K562 (cell line): ENCODE measurements at regions not wholly inside any gene's neighbourhood (a gene's known extent, or its start where the extent isn't known, plus 50 kb on each side); places are given as distances from the start of the nearest gene placed in this dataset.
A peak's percentile ranks its signal among the peaks of the same experiment; 100 is the strongest.

Experiments
- AFF4 ChIP-seq: sonication (generic); formaldehyde crosslinking; IDR thresholded peaks from 2 replicates; pipeline ENCODE4 v1.8.0; 2023; ENCODE audit warnings: mild to moderate bottlenecking, missing genetic modification reagents
- CREM ChIP-seq: IDR thresholded peaks from 2 replicates; pipeline ENCODE4 v1.6.1; 2014; ENCODE audit warnings: antibody characterized with exemption, low read depth
- HDAC3 ChIP-seq: fragments of 450-650 bp; IDR thresholded peaks from 2 replicates; pipeline ENCODE4 v1.6.1; 2018; ENCODE audit warnings: borderline replicate concordance, mild to moderate bottlenecking, moderate library complexity; ENCODE audit not compliant: partially characterized antibody
- MECOM ChIP-seq: fragments of 250-450 bp; sonication (Bioruptor Pico); IDR thresholded peaks from 2 replicates; pipeline ENCODE4 v1.8.0; 2022; ENCODE audit warnings: inconsistent platforms
- SIX5 ChIP-seq, 2 experiments: IDR thresholded peaks; 2 replicates each; pipeline ENCODE4 v1.6.1; 2011; ENCODE audit warnings: low read length in 2 of 2, borderline replicate concordance in 1 of 2, low read depth in 1 of 2, mild to moderate bottlenecking in 1 of 2, moderate library complexity in 1 of 2; ENCODE audit not compliant: insufficient read depth in 1 of 2
- ZFP36 ChIP-seq: fragments of 150-350 bp; IDR thresholded peaks from 2 replicates; pipeline ENCODE4 v1.6.1; 2018; ENCODE audit warnings: low read length, low read depth; ENCODE audit not compliant: partially characterized antibody
- ZNF766 ChIP-seq: fragments of 200-800 bp; sonication (Bioruptor generic); conservative IDR thresholded peaks from 2 replicates; pipeline ENCODE4 v1.6.1; 2016; ENCODE audit warnings: missing genetic modification characterization, missing compliant biosample characterization
- ZNF79 ChIP-seq: fragments of 250-450 bp; sonication (Bioruptor Pico); IDR thresholded peaks from 2 replicates; pipeline ENCODE4 v1.4.0; 2020; ENCODE audit warnings: low read depth, mild to moderate bottlenecking, moderate library complexity
- TF ChIP-seq, protein P1 (sequence below): sonication (generic); formaldehyde crosslinking; IDR thresholded peaks from 2 replicates; pipeline ENCODE4 v1.8.0; 2022; ENCODE audit warnings: missing genetic modification reagents, mild to moderate bottlenecking, borderline replicate concordance
- TF ChIP-seq, protein P2 (sequence below), 2 experiments: fragments of 450-650 bp; IDR thresholded peaks; 2 replicates each; pipeline ENCODE4 v1.6.1; 2016; ENCODE audit warnings: mild to moderate bottlenecking in 2 of 2, borderline replicate concordance in 1 of 2, low read depth in 1 of 2, moderate library complexity in 1 of 2

GRCh38 chr9:129523943-129524581 is 96.8 kb downstream of the C9orf50 start (continued):
- TF ChIP-seq, protein P1, sequence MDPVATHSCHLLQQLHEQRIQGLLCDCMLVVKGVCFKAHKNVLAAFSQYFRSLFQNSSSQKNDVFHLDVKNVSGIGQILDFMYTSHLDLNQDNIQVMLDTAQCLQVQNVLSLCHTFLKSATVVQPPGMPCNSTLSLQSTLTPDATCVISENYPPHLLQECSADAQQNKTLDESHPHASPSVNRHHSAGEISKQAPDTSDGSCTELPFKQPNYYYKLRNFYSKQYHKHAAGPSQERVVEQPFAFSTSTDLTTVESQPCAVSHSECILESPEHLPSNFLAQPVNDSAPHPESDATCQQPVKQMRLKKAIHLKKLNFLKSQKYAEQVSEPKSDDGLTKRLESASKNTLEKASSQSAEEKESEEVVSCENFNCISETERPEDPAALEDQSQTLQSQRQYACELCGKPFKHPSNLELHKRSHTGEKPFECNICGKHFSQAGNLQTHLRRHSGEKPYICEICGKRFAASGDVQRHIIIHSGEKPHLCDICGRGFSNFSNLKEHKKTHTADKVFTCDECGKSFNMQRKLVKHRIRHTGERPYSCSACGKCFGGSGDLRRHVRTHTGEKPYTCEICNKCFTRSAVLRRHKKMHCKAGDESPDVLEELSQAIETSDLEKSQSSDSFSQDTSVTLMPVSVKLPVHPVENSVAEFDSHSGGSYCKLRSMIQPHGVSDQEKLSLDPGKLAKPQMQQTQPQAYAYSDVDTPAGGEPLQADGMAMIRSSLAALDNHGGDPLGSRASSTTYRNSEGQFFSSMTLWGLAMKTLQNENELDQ (CRISPR knock-in tag), result no peak
- TF ChIP-seq AFF4, result 0 out of 2 replicates have a peak, but pooled peaks have one; percentile 40
- TF ChIP-seq ZNF79 (CRISPR knock-in tag), result no peak
- TF ChIP-seq SIX5 (IDR thresholded peaks at IDR 0.05; ENCODE audit: borderline replicate concordance in 1 of 2, insufficient read depth in 1 of 2, low read depth in 1 of 2, low read length in 2 of 2), result no peak
- peak; percentile 25 for TF ChIP-seq ZFP36
- peak; percentile 59; the same call in 1 of the 2 replicates for TF ChIP-seq MECOM (CRISPR knock-in tag)
- TF ChIP-seq ZNF766 (CRISPR knock-in tag), result no peak
- TF ChIP-seq, protein P2, sequence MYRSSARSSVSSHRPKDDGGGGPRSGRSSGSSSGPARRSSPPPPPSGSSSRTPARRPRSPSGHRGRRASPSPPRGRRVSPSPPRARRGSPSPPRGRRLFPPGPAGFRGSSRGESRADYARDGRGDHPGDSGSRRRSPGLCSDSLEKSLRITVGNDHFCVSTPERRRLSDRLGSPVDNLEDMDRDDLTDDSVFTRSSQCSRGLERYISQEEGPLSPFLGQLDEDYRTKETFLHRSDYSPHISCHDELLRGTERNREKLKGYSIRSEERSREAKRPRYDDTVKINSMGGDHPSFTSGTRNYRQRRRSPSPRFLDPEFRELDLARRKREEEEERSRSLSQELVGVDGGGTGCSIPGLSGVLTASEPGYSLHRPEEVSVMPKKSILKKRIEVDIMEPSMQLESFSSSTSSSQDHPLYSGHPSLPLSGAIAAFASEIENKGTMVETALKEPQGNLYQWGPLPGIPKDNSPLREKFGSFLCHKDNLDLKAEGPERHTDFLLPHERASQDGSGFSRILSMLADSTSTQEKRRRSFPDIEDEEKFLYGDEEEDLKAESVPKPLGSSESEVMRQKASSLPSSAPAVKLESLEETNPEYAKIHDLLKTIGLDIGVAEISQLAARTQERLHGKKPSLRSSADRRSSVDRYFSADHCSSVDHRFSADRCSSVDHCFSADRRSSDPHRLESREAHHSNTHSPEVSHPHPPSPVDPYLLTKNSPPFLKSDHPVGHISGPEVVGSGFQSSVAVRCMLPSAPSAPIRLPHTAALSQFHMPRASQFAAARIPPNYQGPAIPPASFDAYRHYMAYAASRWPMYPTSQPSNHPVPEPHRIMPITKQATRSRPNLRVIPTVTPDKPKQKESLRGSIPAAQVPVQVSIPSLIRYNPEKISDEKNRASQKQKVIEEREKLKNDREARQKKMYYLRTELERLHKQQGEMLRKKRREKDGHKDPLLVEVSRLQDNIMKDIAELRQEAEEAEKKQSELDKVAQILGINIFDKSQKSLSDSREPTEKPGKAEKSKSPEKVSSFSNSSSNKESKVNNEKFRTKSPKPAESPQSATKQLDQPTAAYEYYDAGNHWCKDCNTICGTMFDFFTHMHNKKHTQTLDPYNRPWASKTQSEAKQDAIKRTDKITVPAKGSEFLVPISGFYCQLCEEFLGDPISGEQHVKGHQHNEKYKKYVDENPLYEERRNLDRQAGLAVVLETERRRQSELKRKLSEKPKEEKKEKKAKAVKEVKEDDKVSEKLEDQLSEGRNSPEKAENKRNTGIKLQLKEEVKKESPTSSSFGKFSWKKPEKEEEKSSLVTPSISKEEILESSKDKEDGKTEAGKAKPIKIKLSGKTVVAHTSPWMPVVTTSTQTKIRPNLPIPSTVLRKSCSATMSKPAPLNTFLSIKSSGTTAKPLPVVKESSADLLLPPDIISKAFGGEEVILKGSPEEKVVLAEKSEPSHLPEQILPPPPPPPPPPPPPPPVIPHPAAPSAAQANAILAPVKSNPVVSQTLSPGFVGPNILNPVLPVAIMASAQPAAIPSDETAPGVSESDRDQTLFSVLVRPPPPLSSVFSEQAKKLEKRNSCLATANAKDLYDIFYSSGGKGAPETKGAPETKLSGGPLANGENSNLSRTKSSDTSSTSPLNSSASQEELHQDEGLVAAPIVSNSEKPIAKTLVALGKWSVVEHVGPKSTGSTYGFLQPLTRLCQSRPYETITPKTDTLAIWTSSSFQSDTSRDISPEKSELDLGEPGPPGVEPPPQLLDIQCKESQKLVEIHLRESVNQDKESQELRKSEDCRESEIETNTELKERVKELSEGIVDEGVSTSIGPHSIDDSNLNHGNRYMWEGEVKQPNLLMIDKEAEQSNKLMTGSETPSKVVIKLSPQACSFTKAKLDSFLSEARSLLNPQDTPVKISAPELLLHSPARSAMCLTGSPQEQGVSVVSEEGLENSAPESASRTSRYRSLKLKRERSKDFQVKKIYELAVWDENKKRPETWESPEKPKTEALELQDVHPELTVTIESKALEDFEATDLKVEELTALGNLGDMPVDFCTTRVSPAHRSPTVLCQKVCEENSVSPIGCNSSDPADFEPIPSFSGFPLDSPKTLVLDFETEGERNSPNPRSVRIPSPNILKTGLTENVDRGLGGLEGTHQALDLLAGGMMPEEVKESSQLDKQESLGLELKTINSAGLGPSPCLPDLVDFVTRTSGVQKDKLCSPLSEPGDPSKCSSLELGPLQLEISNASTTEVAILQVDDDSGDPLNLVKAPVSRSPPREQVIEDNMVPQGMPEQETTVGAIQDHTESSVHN (IDR thresholded peaks at IDR 0.05; ENCODE audit: borderline replicate concordance in 1 of 2, low read depth in 1 of 2), result no peak
- TF ChIP-seq HDAC3, result no peak
- TF ChIP-seq CREM, result no peak
